ENCODE measurements at regions not wholly inside any gene's neighbourhood (a gene's known extent, or its start where the extent isn't known, plus 50 kb on each side); places are given as distances from the start of the nearest gene placed in this dataset.

DNA sequence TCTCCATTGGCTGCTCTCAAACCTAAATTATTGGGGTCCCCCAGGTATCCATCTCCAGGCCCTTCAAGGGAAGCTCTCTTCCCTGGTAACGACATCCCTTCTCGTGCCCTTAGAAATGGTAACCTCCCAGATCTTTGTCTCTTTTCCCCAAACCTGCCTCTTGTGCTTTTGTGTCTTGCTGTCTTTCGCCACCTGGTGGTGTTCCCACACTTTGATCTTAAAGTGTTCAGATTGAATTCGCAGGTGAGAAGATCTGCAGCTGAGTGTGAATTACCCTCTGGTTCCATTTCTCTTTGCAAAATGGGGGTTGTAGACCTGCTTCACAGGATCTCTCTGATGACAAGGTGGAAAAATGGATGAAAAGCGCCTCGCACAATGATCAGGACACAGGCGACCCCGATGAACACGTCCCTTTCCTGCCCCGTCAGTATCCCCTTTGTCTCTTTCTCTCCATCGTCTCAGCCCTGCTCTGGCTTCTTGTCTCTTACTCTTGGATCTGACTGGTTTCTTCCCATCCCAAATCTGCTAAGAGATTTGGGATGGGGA, 53.1 kb downstream of the DOP1B start:
- TF ChIP-seq, protein P1, sequence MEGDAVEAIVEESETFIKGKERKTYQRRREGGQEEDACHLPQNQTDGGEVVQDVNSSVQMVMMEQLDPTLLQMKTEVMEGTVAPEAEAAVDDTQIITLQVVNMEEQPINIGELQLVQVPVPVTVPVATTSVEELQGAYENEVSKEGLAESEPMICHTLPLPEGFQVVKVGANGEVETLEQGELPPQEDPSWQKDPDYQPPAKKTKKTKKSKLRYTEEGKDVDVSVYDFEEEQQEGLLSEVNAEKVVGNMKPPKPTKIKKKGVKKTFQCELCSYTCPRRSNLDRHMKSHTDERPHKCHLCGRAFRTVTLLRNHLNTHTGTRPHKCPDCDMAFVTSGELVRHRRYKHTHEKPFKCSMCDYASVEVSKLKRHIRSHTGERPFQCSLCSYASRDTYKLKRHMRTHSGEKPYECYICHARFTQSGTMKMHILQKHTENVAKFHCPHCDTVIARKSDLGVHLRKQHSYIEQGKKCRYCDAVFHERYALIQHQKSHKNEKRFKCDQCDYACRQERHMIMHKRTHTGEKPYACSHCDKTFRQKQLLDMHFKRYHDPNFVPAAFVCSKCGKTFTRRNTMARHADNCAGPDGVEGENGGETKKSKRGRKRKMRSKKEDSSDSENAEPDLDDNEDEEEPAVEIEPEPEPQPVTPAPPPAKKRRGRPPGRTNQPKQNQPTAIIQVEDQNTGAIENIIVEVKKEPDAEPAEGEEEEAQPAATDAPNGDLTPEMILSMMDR (IDR thresholded peaks at IDR 0.05), result peak; percentile 40 to 86 (median 76)
- TF ChIP-seq POLR2A (IDR thresholded peaks at IDR 0.05), result no peak
